GM23338 (cell line): ENCODE measurements at regions not wholly inside any gene's neighbourhood (a gene's known extent, or its start where the extent isn't known, plus 50 kb on each side); places are given as distances from the start of the nearest gene placed in this dataset.

ENCODE experiments used
- ATAC-seq: fragments of 200-7000 bp; cut with Tn5 transposase; 3 replicates; pipeline ENCODE4 v1.9.1; 2020
- DNase-seq: peaks from one replicate; pipeline ENCODE4 v3.0.0-alpha.2; 2015; ENCODE audit warnings: low spot score
- H2AFZ ChIP-seq: fragments of 200-600 bp; sonication (generic); 2 replicates; pipeline ENCODE4 v1.8.0; 2016; ENCODE audit warnings: antibody characterized with exemption, mild to moderate bottlenecking, moderate library complexity
- H3F3A ChIP-seq: fragments of 200-600 bp; sonication (generic); replicated peaks from 2 replicates; pipeline ENCODE4 v1.8.0; 2017; ENCODE audit warnings: antibody characterized with exemption, mixed run types, low read depth
- H3K27ac ChIP-seq: fragments of 200-600 bp; sonication (generic); 2 replicates; pipeline ENCODE4 v1.6.1; 2016; ENCODE audit warnings: low read depth
- H3K27me3 ChIP-seq: fragments of 200-600 bp; sonication (generic); 2 replicates; pipeline ENCODE4 v1.8.0; 2016; ENCODE audit warnings: mild to moderate bottlenecking, mixed run types, moderate library complexity; ENCODE audit not compliant: insufficient read depth
- H3K36me3 ChIP-seq: fragments of 200-600 bp; sonication (generic); 2 replicates; pipeline ENCODE4 v1.8.0; 2016; ENCODE audit warnings: mild to moderate bottlenecking; ENCODE audit not compliant: insufficient read depth
- H3K4me1 ChIP-seq: fragments of 200-600 bp; sonication (generic); 2 replicates; pipeline ENCODE4 v1.8.0; 2016; ENCODE audit warnings: mild to moderate bottlenecking, moderate library complexity; ENCODE audit not compliant: insufficient read depth
- H3K4me2 ChIP-seq: fragments of 200-600 bp; sonication (generic); 2 replicates; pipeline ENCODE4 v1.7.1; 2017; ENCODE audit warnings: mixed run types
- H3K4me3 ChIP-seq: fragments of 200-600 bp; sonication (generic); 2 replicates; pipeline ENCODE4 v1.6.1; 2016; ENCODE audit warnings: mixed run types
- H3K79me2 ChIP-seq: fragments of 200-600 bp; sonication (generic); replicated peaks from 2 replicates; pipeline ENCODE4 v1.8.0; 2017; ENCODE audit warnings: mild to moderate bottlenecking; ENCODE audit not compliant: insufficient read depth
- H3K9me2 ChIP-seq: fragments of 200-600 bp; sonication (generic); 2 replicates; pipeline ENCODE4 v1.8.0; 2017; ENCODE audit not compliant: insufficient read depth
- H4K20me1 ChIP-seq: fragments of 200-600 bp; sonication (generic); replicated peaks from 2 replicates; pipeline ENCODE4 v1.8.0; 2017; ENCODE audit warnings: mild to moderate bottlenecking; ENCODE audit not compliant: insufficient read depth
- H3K27ac Mint-ChIP-seq: 2 replicates; pipeline ENCODE4 v1.8.0; 2020; ENCODE audit warnings: inconsistent platforms, mild to moderate bottlenecking, moderate library complexity, mixed read lengths
- H3K27me3 Mint-ChIP-seq: 3 replicates; pipeline ENCODE4 v1.8.0; 2022; ENCODE audit warnings: low read depth, mild to moderate bottlenecking, moderate library complexity, mixed read lengths, inconsistent platforms; ENCODE audit not compliant: insufficient read depth, poor library complexity
- H3K36me3 Mint-ChIP-seq: 3 replicates; pipeline ENCODE4 v1.8.0; 2021; ENCODE audit warnings: low read depth, mild to moderate bottlenecking, inconsistent platforms, moderate library complexity, mixed read lengths
- H3K4me1 Mint-ChIP-seq: 3 replicates; pipeline ENCODE4 v1.8.0; 2020; ENCODE audit warnings: mild to moderate bottlenecking, inconsistent platforms, mixed read lengths
- H3K4me3 Mint-ChIP-seq: 3 replicates; pipeline ENCODE4 v1.8.0; 2021; ENCODE audit warnings: moderate library complexity, mild to moderate bottlenecking, inconsistent platforms, mixed read lengths
- H3K9me3 Mint-ChIP-seq: 3 replicates; pipeline ENCODE4 v1.8.0; 2020; ENCODE audit warnings: moderate library complexity, mild to moderate bottlenecking, inconsistent platforms, mixed read lengths
- CREB1 ChIP-seq: fragments of 250-450 bp; sonication (Bioruptor Pico); IDR thresholded peaks from 2 replicates; pipeline ENCODE4 v1.5.0; 2020; ENCODE audit warnings: low read depth, mild to moderate bottlenecking, moderate library complexity
- EZH2 ChIP-seq: fragments of 200-600 bp; sonication (generic); IDR thresholded peaks from one replicate; pipeline ENCODE4 v1.8.0; 2017; ENCODE audit warnings: antibody characterized with exemption, mild to moderate bottlenecking, low read depth; ENCODE audit not compliant: unreplicated experiment
- EZH2phosphoT487 ChIP-seq: fragments of 200-600 bp; sonication (generic); IDR thresholded peaks from one replicate; pipeline ENCODE4 v1.8.1; 2018; ENCODE audit warnings: antibody characterized with exemption; ENCODE audit not compliant: unreplicated experiment
- JUNB ChIP-seq: IDR thresholded peaks from one replicate; pipeline ENCODE4 v1.6.1; 2016; ENCODE audit warnings: antibody characterized with exemption; ENCODE audit not compliant: unreplicated experiment
- NANOG ChIP-seq: IDR thresholded peaks from 2 replicates; pipeline ENCODE4 v1.6.1; 2016; ENCODE audit warnings: antibody characterized with exemption, borderline replicate concordance
- POLR2AphosphoS5 ChIP-seq: IDR thresholded peaks from 2 replicates; pipeline ENCODE4 v1.6.1; 2016; ENCODE audit warnings: antibody characterized with exemption, low read depth
- STAT1 ChIP-seq: IDR thresholded peaks from one replicate; pipeline ENCODE4 v1.6.1; 2016; ENCODE audit warnings: antibody characterized with exemption; ENCODE audit not compliant: unreplicated experiment
- ZNF114 ChIP-seq: fragments of 250-450 bp; sonication (Bioruptor Pico); IDR thresholded peaks from 2 replicates; pipeline ENCODE4 v1.5.0; 2020; ENCODE audit warnings: mild to moderate bottlenecking, moderate library complexity
- ZNF331 ChIP-seq: fragments of 250-450 bp; sonication (Bioruptor Pico); IDR thresholded peaks from 2 replicates; pipeline ENCODE4 v1.5.0; 2020; ENCODE audit warnings: low read depth, mild to moderate bottlenecking, moderate library complexity
- TF ChIP-seq, protein P1 (sequence below): IDR thresholded peaks from 2 replicates; pipeline ENCODE4 v1.6.1; 2016; ENCODE audit warnings: antibody characterized with exemption
- TF ChIP-seq, protein P2 (sequence below): IDR thresholded peaks from one replicate; pipeline ENCODE4 v1.6.1; 2018; ENCODE audit warnings: antibody characterized with exemption; ENCODE audit not compliant: unreplicated experiment
- TF ChIP-seq, protein P3 (sequence below), 2 experiments: fragments of 200-600 bp in 1 of 2; sonication (generic) in 1 of 2; conservative IDR thresholded peaks; 2 replicates each; pipeline versions ENCODE4 v1.5.1 to v1.6.1; 2016 to 2017; ENCODE audit warnings: antibody characterized with exemption in 2 of 2, low read depth in 2 of 2, mild to moderate bottlenecking in 2 of 2, moderate library complexity in 1 of 2
- TF ChIP-seq, protein P4 (sequence below): fragments of 250-450 bp; sonication (Bioruptor Pico); IDR thresholded peaks from 2 replicates; pipeline ENCODE4 v1.5.0; 2020; ENCODE audit warnings: mild to moderate bottlenecking, moderate library complexity

DNA sequence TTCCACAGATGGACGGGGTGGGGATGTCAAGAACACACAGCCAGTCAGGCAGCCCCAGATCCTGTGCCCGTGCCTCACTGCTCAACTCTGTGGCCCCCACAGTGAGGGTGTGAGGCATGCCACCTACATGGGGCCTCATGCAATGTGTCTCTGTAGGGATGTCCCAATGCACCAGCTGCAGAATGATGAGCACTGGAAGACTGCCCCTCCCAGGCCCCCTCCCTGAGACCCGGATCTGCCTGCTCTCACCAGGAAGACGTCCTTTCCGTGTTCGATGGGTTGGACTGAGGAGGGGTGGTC lies 124.2 kb downstream of the TWIST2 start:
- ATAC-seq (no peak), DNase-seq (no peak)
- H3K36me3 ChIP-seq = no peaks in the 10 kb centered on the region
- Mint-ChIP-seq H3K4me1 (peaks cover 7% of the 10 kb centered on the region), H3K9me3 (no peaks in the 10 kb centered on the region; the same call in 1 of the 3 replicates), H3K27ac (no peak overlapping the region), H3K27me3 (peaks cover 4% of the 10 kb centered on the region), H3K36me3 (no peaks in the 10 kb centered on the region; the same call in 2 of the 3 replicates), H3K4me3 (no peak overlapping the region)
- H3F3A ChIP-seq = no peaks in the 10 kb centered on the region
- no peaks in the 10 kb centered on the region for H3K27me3 ChIP-seq
- no peaks in the 10 kb centered on the region for H4K20me1 ChIP-seq
- no peak overlapping the region for H3K4me2 ChIP-seq
- TF ChIP-seq, protein P1, sequence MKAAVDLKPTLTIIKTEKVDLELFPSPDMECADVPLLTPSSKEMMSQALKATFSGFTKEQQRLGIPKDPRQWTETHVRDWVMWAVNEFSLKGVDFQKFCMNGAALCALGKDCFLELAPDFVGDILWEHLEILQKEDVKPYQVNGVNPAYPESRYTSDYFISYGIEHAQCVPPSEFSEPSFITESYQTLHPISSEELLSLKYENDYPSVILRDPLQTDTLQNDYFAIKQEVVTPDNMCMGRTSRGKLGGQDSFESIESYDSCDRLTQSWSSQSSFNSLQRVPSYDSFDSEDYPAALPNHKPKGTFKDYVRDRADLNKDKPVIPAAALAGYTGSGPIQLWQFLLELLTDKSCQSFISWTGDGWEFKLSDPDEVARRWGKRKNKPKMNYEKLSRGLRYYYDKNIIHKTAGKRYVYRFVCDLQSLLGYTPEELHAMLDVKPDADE = no peak
- TF ChIP-seq STAT1 (no peak), ZNF331 (no peak), POLR2AphosphoS5 (no peak), JUNB (no peak), CREB1 (CRISPR knock-in tag) (no peak), ZNF114 (no peak), EZH2phosphoT487 (no peak), EZH2 (no peak), NANOG (no peak)
- TF ChIP-seq, protein P2, sequence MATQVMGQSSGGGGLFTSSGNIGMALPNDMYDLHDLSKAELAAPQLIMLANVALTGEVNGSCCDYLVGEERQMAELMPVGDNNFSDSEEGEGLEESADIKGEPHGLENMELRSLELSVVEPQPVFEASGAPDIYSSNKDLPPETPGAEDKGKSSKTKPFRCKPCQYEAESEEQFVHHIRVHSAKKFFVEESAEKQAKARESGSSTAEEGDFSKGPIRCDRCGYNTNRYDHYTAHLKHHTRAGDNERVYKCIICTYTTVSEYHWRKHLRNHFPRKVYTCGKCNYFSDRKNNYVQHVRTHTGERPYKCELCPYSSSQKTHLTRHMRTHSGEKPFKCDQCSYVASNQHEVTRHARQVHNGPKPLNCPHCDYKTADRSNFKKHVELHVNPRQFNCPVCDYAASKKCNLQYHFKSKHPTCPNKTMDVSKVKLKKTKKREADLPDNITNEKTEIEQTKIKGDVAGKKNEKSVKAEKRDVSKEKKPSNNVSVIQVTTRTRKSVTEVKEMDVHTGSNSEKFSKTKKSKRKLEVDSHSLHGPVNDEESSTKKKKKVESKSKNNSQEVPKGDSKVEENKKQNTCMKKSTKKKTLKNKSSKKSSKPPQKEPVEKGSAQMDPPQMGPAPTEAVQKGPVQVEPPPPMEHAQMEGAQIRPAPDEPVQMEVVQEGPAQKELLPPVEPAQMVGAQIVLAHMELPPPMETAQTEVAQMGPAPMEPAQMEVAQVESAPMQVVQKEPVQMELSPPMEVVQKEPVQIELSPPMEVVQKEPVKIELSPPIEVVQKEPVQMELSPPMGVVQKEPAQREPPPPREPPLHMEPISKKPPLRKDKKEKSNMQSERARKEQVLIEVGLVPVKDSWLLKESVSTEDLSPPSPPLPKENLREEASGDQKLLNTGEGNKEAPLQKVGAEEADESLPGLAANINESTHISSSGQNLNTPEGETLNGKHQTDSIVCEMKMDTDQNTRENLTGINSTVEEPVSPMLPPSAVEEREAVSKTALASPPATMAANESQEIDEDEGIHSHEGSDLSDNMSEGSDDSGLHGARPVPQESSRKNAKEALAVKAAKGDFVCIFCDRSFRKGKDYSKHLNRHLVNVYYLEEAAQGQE = no peak
- TF ChIP-seq, protein P3, sequence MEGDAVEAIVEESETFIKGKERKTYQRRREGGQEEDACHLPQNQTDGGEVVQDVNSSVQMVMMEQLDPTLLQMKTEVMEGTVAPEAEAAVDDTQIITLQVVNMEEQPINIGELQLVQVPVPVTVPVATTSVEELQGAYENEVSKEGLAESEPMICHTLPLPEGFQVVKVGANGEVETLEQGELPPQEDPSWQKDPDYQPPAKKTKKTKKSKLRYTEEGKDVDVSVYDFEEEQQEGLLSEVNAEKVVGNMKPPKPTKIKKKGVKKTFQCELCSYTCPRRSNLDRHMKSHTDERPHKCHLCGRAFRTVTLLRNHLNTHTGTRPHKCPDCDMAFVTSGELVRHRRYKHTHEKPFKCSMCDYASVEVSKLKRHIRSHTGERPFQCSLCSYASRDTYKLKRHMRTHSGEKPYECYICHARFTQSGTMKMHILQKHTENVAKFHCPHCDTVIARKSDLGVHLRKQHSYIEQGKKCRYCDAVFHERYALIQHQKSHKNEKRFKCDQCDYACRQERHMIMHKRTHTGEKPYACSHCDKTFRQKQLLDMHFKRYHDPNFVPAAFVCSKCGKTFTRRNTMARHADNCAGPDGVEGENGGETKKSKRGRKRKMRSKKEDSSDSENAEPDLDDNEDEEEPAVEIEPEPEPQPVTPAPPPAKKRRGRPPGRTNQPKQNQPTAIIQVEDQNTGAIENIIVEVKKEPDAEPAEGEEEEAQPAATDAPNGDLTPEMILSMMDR (conservative IDR thresholded peaks at IDR 0.05; ENCODE audit: low read depth in 2 of 2) = no peak
- TF ChIP-seq, protein P4, sequence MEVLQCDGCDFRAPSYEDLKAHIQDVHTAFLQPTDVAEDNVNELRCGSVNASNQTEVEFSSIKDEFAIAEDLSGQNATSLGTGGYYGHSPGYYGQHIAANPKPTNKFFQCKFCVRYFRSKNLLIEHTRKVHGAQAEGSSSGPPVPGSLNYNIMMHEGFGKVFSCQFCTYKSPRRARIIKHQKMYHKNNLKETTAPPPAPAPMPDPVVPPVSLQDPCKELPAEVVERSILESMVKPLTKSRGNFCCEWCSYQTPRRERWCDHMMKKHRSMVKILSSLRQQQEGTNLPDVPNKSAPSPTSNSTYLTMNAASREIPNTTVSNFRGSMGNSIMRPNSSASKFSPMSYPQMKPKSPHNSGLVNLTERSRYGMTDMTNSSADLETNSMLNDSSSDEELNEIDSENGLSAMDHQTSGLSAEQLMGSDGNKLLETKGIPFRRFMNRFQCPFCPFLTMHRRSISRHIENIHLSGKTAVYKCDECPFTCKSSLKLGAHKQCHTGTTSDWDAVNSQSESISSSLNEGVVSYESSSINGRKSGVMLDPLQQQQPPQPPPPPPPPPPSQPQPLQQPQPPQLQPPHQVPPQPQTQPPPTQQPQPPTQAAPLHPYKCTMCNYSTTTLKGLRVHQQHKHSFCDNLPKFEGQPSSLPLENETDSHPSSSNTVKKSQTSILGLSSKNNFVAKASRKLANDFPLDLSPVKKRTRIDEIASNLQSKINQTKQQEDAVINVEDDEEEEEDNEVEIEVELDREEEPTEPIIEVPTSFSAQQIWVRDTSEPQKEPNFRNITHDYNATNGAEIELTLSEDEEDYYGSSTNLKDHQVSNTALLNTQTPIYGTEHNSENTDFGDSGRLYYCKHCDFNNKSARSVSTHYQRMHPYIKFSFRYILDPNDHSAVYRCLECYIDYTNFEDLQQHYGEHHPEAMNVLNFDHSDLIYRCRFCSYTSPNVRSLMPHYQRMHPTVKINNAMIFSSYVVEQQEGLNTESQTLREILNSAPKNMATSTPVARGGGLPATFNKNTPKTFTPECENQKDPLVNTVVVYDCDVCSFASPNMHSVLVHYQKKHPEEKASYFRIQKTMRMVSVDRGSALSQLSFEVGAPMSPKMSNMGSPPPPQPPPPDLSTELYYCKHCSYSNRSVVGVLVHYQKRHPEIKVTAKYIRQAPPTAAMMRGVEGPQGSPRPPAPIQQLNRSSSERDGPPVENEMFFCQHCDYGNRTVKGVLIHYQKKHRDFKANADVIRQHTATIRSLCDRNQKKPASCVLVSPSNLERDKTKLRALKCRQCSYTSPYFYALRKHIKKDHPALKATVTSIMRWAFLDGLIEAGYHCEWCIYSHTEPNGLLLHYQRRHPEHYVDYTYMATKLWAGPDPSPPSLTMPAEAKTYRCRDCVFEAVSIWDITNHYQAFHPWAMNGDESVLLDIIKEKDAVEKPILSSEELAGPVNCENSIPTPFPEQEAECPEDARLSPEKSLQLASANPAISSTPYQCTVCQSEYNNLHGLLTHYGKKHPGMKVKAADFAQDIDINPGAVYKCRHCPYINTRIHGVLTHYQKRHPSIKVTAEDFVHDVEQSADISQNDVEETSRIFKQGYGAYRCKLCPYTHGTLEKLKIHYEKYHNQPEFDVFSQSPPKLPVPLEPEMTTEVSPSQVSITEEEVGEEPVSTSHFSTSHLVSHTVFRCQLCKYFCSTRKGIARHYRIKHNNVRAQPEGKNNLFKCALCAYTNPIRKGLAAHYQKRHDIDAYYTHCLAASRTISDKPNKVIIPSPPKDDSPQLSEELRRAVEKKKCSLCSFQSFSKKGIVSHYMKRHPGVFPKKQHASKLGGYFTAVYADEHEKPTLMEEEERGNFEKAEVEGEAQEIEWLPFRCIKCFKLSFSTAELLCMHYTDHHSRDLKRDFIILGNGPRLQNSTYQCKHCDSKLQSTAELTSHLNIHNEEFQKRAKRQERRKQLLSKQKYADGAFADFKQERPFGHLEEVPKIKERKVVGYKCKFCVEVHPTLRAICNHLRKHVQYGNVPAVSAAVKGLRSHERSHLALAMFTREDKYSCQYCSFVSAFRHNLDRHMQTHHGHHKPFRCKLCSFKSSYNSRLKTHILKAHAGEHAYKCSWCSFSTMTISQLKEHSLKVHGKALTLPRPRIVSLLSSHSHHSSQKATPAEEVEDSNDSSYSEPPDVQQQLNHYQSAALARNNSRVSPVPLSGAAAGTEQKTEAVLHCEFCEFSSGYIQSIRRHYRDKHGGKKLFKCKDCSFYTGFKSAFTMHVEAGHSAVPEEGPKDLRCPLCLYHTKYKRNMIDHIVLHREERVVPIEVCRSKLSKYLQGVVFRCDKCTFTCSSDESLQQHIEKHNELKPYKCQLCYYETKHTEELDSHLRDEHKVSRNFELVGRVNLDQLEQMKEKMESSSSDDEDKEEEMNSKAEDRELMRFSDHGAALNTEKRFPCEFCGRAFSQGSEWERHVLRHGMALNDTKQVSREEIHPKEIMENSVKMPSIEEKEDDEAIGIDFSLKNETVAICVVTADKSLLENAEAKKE (CRISPR knock-in tag) = no peak
- H3K27ac ChIP-seq = no peak overlapping the region
- no peak overlapping the region for H2AFZ ChIP-seq
- no peak overlapping the region for H3K4me3 ChIP-seq
- no peaks in the 10 kb centered on the region for H3K4me1 ChIP-seq
- no peaks in the 10 kb centered on the region for H3K79me2 ChIP-seq
- no peaks in the 10 kb centered on the region for H3K9me2 ChIP-seq
